HepG2 (cell line): ENCODE measurements at regions not wholly inside any gene's neighbourhood (a gene's known extent, or its start where the extent isn't known, plus 50 kb on each side); places are given as distances from the start of the nearest gene placed in this dataset.
A peak's percentile ranks its signal among the peaks of the same experiment; 100 is the strongest.

Experiments used
- ATAC-seq: fragments of 200-7000 bp; cut with Tn5 transposase; 3 replicates; pipeline ENCODE4 v1.9.1; 2020; ENCODE audit warnings: mild to moderate bottlenecking, moderate library complexity
- BruUV-seq: library from RNA; stranded (reverse); fragments of 400-500 nt; replicated peaks from 2 replicates; lab custom pipeline; 2021; lab: Mats Ljungman, UMichigan
- CTCF ChIA-PET: fragments of 300-600 bp; formaldehyde crosslinking; extraction: SDS; loops from one replicate; lab custom pipeline; 2021; ENCODE audit warnings: low total read pairs, inconsistent platforms, low intra/inter-chr PET ratio; lab: Yijun Ruan, JAX
- POLR2A ChIA-PET: fragments of 350-600 bp; sonication (Branson Sonifier 250); formaldehyde crosslinking; loops from one replicate; lab custom pipeline; 2020; ENCODE audit warnings: antibody characterized with exemption, inconsistent platforms; lab: Yijun Ruan, JAX
- DNase-seq: peaks from one replicate; pipeline ENCODE4 v3.0.0-alpha.2; 2015; ENCODE audit warnings: low spot score
- FAIRE-seq: peaks from 3 replicates; lab custom pipeline; 2011; peaks lifted over from hg19 to GRCh38; lab: Jason Lieb, UNC
- H2AFZ ChIP-seq: one replicate; pipeline ENCODE4 v1.6.1; 2011; ENCODE audit warnings: low read length, inconsistent platforms
- H3K27ac ChIP-seq: fragments of 300-600 bp; 3 replicates; pipeline ENCODE4 v1.8.0; 2011; ENCODE audit warnings: mixed run types, mild to moderate bottlenecking, mixed read lengths, low read length, inconsistent platforms; ENCODE audit not compliant: insufficient read depth; ENCODE audit errors: extremely low read length
- H3K27me3 ChIP-seq, 2 experiments: fragments of 200-600 bp in 1 of 2; 2 replicates in 1 of 2; 3 replicates in 1 of 2; pipeline versions ENCODE4 v1.6.0 to v1.8.0; 2011; ENCODE audit warnings: low read length in 2 of 2, mild to moderate bottlenecking in 2 of 2, moderate library complexity in 2 of 2, inconsistent platforms in 1 of 2; ENCODE audit not compliant: insufficient read depth in 2 of 2, control insufficient read depth in 1 of 2
- H3K36me3 ChIP-seq, 2 experiments: fragments of 200-600 bp in 1 of 2; replicated peaks in 1 of 2; 2 replicates in 1 of 2; 3 replicates in 1 of 2; pipeline versions ENCODE4 v1.5.1 to v1.8.0; 2011; ENCODE audit warnings: low read length in 2 of 2, inconsistent platforms in 1 of 2; ENCODE audit not compliant: insufficient read depth in 2 of 2, control insufficient read depth in 1 of 2
- H3K4me1 ChIP-seq: 2 replicates; pipeline ENCODE4 v1.5.1; 2012; ENCODE audit warnings: low read length, inconsistent platforms; ENCODE audit not compliant: insufficient read depth
- H3K4me2 ChIP-seq: 2 replicates; pipeline ENCODE4 v1.6.0; 2011; ENCODE audit warnings: low read depth, low read length, inconsistent platforms
- H3K4me3 ChIP-seq, 3 experiments: fragments of 200-600 bp in 1 of 3; sonication (generic), shearing (Covaris generic) in 1 of 3; replicated peaks in 1 of 3; 2 replicates each; pipeline ENCODE4 v1.5.1; 2011 to 2016; ENCODE audit warnings: low read length in 3 of 3, inconsistent platforms in 2 of 3, low read depth in 2 of 3, mild to moderate bottlenecking in 2 of 3, control low read depth in 1 of 3, mixed read lengths in 1 of 3; ENCODE audit not compliant: insufficient read depth in 1 of 3
- H3K79me2 ChIP-seq: one replicate; pipeline ENCODE4 v1.6.1; 2011; ENCODE audit warnings: low read length, inconsistent platforms; ENCODE audit not compliant: insufficient read depth
- H3K9ac ChIP-seq: 2 replicates; pipeline ENCODE4 v1.6.0; 2011; ENCODE audit warnings: mild to moderate bottlenecking, low read depth, low read length, inconsistent platforms; ENCODE audit not compliant: insufficient read depth
- H3K9me3 ChIP-seq: 2 replicates; pipeline ENCODE4 v1.5.1; 2012; ENCODE audit warnings: mild to moderate bottlenecking, low read length
- H4K20me1 ChIP-seq: 2 replicates; pipeline ENCODE4 v1.6.0; 2011; ENCODE audit warnings: inconsistent platforms, mild to moderate bottlenecking, low read length, moderate library complexity; ENCODE audit not compliant: insufficient read depth
- EEA1 ChIP-seq: sonication (generic); formaldehyde crosslinking; IDR thresholded peaks from 2 replicates; pipeline ENCODE4 v1.5.1; 2020; ENCODE audit warnings: mild to moderate bottlenecking, missing genetic modification reagents, borderline replicate concordance
- KDM6A ChIP-seq: IDR thresholded peaks from 2 replicates; pipeline ENCODE4 v1.6.1; 2016; ENCODE audit warnings: low read depth
- MATR3 ChIP-seq: sonication (generic); formaldehyde crosslinking; IDR thresholded peaks from 2 replicates; pipeline ENCODE4 v1.4.0; 2020; ENCODE audit warnings: missing genetic modification reagents
- NCOA1 ChIP-seq: sonication (generic); formaldehyde crosslinking; IDR thresholded peaks from 2 replicates; pipeline ENCODE4 v1.9.0; 2021; ENCODE audit warnings: missing genetic modification reagents
- NCOA2 ChIP-seq: sonication (generic); formaldehyde crosslinking; IDR thresholded peaks from 2 replicates; pipeline ENCODE4 v1.8.0; 2022; ENCODE audit warnings: inconsistent platforms
- POGZ ChIP-seq: sonication (generic); formaldehyde crosslinking; IDR thresholded peaks from 2 replicates; pipeline ENCODE4 v1.4.0; 2020; ENCODE audit warnings: mild to moderate bottlenecking, missing genetic modification reagents
- RAD51 ChIP-seq: fragments of 450-650 bp; IDR thresholded peaks from 2 replicates; pipeline ENCODE4 v1.6.1; 2016; ENCODE audit warnings: borderline replicate concordance
- RFXANK ChIP-seq: IDR thresholded peaks from 2 replicates; pipeline ENCODE4 v1.6.1; 2016
- TRIM24 ChIP-seq: sonication (generic); formaldehyde crosslinking; IDR thresholded peaks from 2 replicates; pipeline ENCODE4 v1.8.0; 2022; ENCODE audit warnings: mild to moderate bottlenecking, missing genetic modification reagents
- XRCC5 ChIP-seq: fragments of 200-400 bp; formaldehyde crosslinking; optimal IDR thresholded peaks from 2 replicates; pipeline ENCODE3; 2017; ENCODE audit warnings: mild to moderate bottlenecking, low read length
- ZBTB3 ChIP-seq: sonication (generic); formaldehyde crosslinking; IDR thresholded peaks from 2 replicates; pipeline ENCODE4 v1.4.0; 2020; ENCODE audit warnings: low read depth, mild to moderate bottlenecking, moderate library complexity, missing genetic modification reagents, borderline replicate concordance
- ZFP90 ChIP-seq: sonication (generic); formaldehyde crosslinking; IDR thresholded peaks from 2 replicates; pipeline ENCODE4 v1.8.0; 2022; ENCODE audit warnings: missing genetic modification reagents, mild to moderate bottlenecking, inconsistent platforms, borderline replicate concordance
- ZNF225 ChIP-seq: sonication (generic); formaldehyde crosslinking; IDR thresholded peaks from 2 replicates; pipeline ENCODE4 v1.4.0; 2020; ENCODE audit warnings: mild to moderate bottlenecking, missing genetic modification reagents
- ZNF230 ChIP-seq: sonication (generic); formaldehyde crosslinking; IDR thresholded peaks from 2 replicates; pipeline ENCODE4 v1.4.0; 2020; ENCODE audit warnings: mild to moderate bottlenecking, missing genetic modification reagents
- ZNF580 ChIP-seq: IDR thresholded peaks from 2 replicates; pipeline ENCODE4 v1.6.1; 2016; ENCODE audit warnings: low read depth, borderline replicate concordance
- ZNF747 ChIP-seq: sonication (generic); formaldehyde crosslinking; IDR thresholded peaks from 2 replicates; pipeline ENCODE4 v1.8.1; 2023; ENCODE audit warnings: missing genetic modification reagents, mild to moderate bottlenecking, borderline replicate concordance
- ZNF816 ChIP-seq: sonication (generic); formaldehyde crosslinking; IDR thresholded peaks from 2 replicates; pipeline ENCODE4 v1.8.0; 2022; ENCODE audit warnings: missing genetic modification reagents, mild to moderate bottlenecking, borderline replicate concordance
- ZSCAN29 ChIP-seq: sonication (generic); formaldehyde crosslinking; conservative IDR thresholded peaks from 2 replicates; pipeline ENCODE4 v1.4.0; 2020; ENCODE audit warnings: mild to moderate bottlenecking, missing genetic modification reagents
- WGBS: methylation state at CpG from one replicate; pipeline ENCODE4 v1.1.6; 2017; ENCODE audit warnings: low lambda C conversion rate; 5-methylcytosine and 5-hydroxymethylcytosine counted together
- in situ Hi-C: cut with HindIII; loops from 2 replicates; pipeline ENCODE4 v1.10.0; 2017; ENCODE audit warnings: low pct_unique_long_range_greater_than_20kb; ENCODE audit not compliant: extremely low pct_ligation_motif_present
- intact Hi-C: fragments of 100-400 bp; cut with micrococcal nuclease; formaldehyde crosslinking; loops from one replicate; pipeline ENCODE4 v1.10.0; 2022; ENCODE audit not compliant: unreplicated experiment
- TF ChIP-seq, protein P1 (sequence below): sonication (generic); formaldehyde crosslinking; IDR thresholded peaks from 2 replicates; pipeline ENCODE4 v1.5.1; 2020; ENCODE audit warnings: missing genetic modification reagents, mild to moderate bottlenecking, borderline replicate concordance
- TF ChIP-seq, protein P2 (sequence below): sonication (generic); formaldehyde crosslinking; IDR thresholded peaks from 2 replicates; pipeline ENCODE4 v1.8.1; 2023; ENCODE audit warnings: missing genetic modification reagents, mild to moderate bottlenecking, borderline replicate concordance
- TF ChIP-seq, protein P3 (sequence below): fragments of 450-650 bp; IDR thresholded peaks from 2 replicates; pipeline ENCODE4 v1.6.1; 2016
- TF ChIP-seq, protein P4 (sequence below): sonication (generic); formaldehyde crosslinking; IDR thresholded peaks from 2 replicates; pipeline ENCODE4 v1.8.0; 2022; ENCODE audit warnings: mild to moderate bottlenecking, missing genetic modification reagents

- TF ChIP-seq, protein P1, sequence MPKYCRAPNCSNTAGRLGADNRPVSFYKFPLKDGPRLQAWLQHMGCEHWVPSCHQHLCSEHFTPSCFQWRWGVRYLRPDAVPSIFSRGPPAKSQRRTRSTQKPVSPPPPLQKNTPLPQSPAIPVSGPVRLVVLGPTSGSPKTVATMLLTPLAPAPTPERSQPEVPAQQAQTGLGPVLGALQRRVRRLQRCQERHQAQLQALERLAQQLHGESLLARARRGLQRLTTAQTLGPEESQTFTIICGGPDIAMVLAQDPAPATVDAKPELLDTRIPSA (CRISPR knock-in tag) = no peak
- TF ChIP-seq NCOA1 (CRISPR knock-in tag) (no peak), ZSCAN29 (CRISPR knock-in tag) (no peak), EEA1 (CRISPR knock-in tag) (no peak), ZNF580 (CRISPR knock-in tag) (no peak), RFXANK (CRISPR knock-in tag) (no peak), ZFP90 (CRISPR knock-in tag) (no peak), RAD51 (no peak), ZBTB3 (CRISPR knock-in tag) (no peak), XRCC5 (no peak)
Measured at GRCh38 chr3:72572489-72573007, 275.7 kb downstream of the SHQ1 start (continued).

DNA sequence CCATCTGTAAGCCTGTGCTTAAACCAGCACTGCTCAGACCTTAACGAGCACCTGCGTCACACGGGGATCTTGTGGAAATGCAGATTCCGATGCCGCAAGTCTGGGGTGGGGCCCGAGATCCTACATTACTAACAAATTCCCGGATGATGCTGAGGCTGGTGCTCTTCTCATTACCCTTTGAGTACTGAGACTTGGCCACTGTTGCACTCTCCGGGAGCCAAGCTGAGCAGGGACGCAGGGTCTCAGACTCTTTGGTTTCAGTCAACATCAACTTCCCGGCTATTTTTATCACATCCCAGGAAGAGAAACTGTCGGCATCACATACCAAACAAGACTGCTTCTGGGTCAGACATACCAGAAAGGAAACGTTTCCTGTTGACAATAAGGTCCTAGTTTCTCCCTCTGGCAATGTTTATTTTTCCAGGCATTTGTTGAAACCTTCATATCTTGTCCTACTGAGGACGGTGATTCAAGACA, 276.6 kb downstream of the SHQ1 start:
- no peaks in the 10 kb centered on the region for H3K9me3 ChIP-seq
- H3K79me2 ChIP-seq = no peaks in the 10 kb centered on the region
- POLR2A ChIA-PET = interaction anchor here (0.8 to 1.9 kb wide), 5 partner anchors 8 to 421 kb away, joined by 3 to 26 read pairs (median 5); no protein-coding TSS in a partner anchor
- H3K4me2 ChIP-seq = peak overlapping the region; percentile 96
- in situ Hi-C loops = no loop called here
- peak overlapping the region; percentile 49 to 73 (median 54) for H3K4me3 ChIP-seq
- WGBS = 2% methylated on average over 11 of the region's 13 CpGs
- H3K36me3 ChIP-seq = no peaks in the 10 kb centered on the region
- peaks cover 97% of the 10 kb centered on the region for H3K4me1 ChIP-seq
- no peaks in the 10 kb centered on the region for H4K20me1 ChIP-seq
- CTCF ChIA-PET = no interaction called here
- DNase-seq = peak; percentile 82
- peak; percentile 77 for FAIRE-seq
- intact Hi-C loops = loop anchor here (1.0 kb wide), 1 partner anchor 19 kb away; no protein-coding TSS in a partner anchor
- TSS peak; percentile 62 for BruUV-seq
- peak overlapping the region; percentile 89 for H3K27ac ChIP-seq
- no peaks in the 10 kb centered on the region for H3K27me3 ChIP-seq
- H3K9ac ChIP-seq = peak overlapping the region; percentile 72
- peak; percentile 56 for ATAC-seq
- H2AFZ ChIP-seq = peak overlapping the region; percentile 39
- TF ChIP-seq ZNF225 (CRISPR knock-in tag) = no peak
- TF ChIP-seq POGZ (CRISPR knock-in tag) = 0 out of 2 replicates have a peak, but pooled peaks have one; percentile 43
- TF ChIP-seq TRIM24 (CRISPR knock-in tag) = no peak
- TF ChIP-seq MATR3 (CRISPR knock-in tag) = no peak
- TF ChIP-seq, protein P2, sequence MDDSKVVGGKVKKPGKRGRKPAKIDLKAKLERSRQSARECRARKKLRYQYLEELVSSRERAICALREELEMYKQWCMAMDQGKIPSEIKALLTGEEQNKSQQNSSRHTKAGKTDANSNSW (CRISPR knock-in tag) = no peak
- no peak for TF ChIP-seq ZNF230 (CRISPR knock-in tag)
- TF ChIP-seq, protein P3, sequence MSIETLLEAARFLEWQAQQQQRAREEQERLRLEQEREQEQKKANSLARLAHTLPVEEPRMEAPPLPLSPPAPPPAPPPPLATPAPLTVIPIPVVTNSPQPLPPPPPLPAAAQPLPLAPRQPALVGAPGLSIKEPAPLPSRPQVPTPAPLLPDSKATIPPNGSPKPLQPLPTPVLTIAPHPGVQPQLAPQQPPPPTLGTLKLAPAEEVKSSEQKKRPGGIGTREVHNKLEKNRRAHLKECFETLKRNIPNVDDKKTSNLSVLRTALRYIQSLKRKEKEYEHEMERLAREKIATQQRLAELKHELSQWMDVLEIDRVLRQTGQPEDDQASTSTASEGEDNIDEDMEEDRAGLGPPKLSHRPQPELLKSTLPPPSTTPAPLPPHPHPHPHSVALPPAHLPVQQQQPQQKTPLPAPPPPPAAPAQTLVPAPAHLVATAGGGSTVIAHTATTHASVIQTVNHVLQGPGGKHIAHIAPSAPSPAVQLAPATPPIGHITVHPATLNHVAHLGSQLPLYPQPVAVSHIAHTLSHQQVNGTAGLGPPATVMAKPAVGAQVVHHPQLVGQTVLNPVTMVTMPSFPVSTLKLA = no peak
- TF ChIP-seq ZNF747 = no peak
- peak; percentile 38; the same call in 1 of the 2 replicates for TF ChIP-seq ZNF816 (CRISPR knock-in tag)
- TF ChIP-seq NCOA2 (CRISPR knock-in tag) = peak; percentile 68
- TF ChIP-seq, protein P4, sequence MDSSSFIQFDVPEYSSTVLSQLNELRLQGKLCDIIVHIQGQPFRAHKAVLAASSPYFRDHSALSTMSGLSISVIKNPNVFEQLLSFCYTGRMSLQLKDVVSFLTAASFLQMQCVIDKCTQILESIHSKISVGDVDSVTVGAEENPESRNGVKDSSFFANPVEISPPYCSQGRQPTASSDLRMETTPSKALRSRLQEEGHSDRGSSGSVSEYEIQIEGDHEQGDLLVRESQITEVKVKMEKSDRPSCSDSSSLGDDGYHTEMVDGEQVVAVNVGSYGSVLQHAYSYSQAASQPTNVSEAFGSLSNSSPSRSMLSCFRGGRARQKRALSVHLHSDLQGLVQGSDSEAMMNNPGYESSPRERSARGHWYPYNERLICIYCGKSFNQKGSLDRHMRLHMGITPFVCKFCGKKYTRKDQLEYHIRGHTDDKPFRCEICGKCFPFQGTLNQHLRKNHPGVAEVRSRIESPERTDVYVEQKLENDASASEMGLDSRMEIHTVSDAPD = no peak
- peak; percentile 74; the same call in 1 of the 2 replicates for TF ChIP-seq KDM6A (CRISPR knock-in tag)
